ENCODE measurements at regions not wholly inside any gene's neighbourhood (a gene's known extent, or its start where the extent isn't known, plus 50 kb on each side); places are given as distances from the start of the nearest gene placed in this dataset.

- no peaks in the 10 kb centered on the region for H3K36me3 ChIP-seq (ENCODE audit: control insufficient read depth in 2 of 2, insufficient read depth in 2 of 2, low read length in 2 of 2)
- H3K4me1 ChIP-seq (ENCODE audit: control insufficient read depth, insufficient read depth, low read length): peaks cover 9% of the 10 kb centered on the region
- no peaks in the 10 kb centered on the region for H3K9me3 ChIP-seq (ENCODE audit: control insufficient read depth in 2 of 2, low read length in 2 of 2)
- H3K27ac ChIP-seq (ENCODE audit: low read length): no peak overlapping the region
- H3K9ac ChIP-seq (ENCODE audit: low read length in 2 of 2): no peak overlapping the region
- H3K27me3 ChIP-seq (ENCODE audit: control insufficient read depth in 1 of 2, insufficient read depth in 2 of 2, low read length in 2 of 2): no peaks in the 10 kb centered on the region
- H3K4me3 ChIP-seq (ENCODE audit: low read length in 2 of 2): no peak overlapping the region
Observed at GRCh38 chr3:40979962-40980361, 219.3 kb upstream of the CTNNB1 start.

- H3K36me3 ChIP-seq (ENCODE audit: control insufficient read depth in 2 of 2, insufficient read depth in 2 of 2, low read length in 2 of 2): no peaks in the 10 kb centered on the region
Observed at GRCh38 chr3:40980467-40980866, 218.8 kb upstream of the CTNNB1 start.

GRCh38 chr3:40985195-40985594 is 214.1 kb upstream of the CTNNB1 start:
- Histone ChIP-seq H3K27ac (ENCODE audit: low read length) (no peak overlapping the region), H3K27me3 (ENCODE audit: control insufficient read depth in 1 of 2, insufficient read depth in 2 of 2, low read length in 2 of 2) (no peaks in the 10 kb centered on the region), H3K9ac (ENCODE audit: low read length in 2 of 2) (no peak overlapping the region), H3K9me3 (ENCODE audit: control insufficient read depth in 2 of 2, low read length in 2 of 2) (no peaks in the 10 kb centered on the region), H3K4me3 (ENCODE audit: low read length in 2 of 2) (no peak overlapping the region), H3K36me3 (ENCODE audit: control insufficient read depth in 2 of 2, insufficient read depth in 2 of 2, low read length in 2 of 2) (no peaks in the 10 kb centered on the region), H3K4me1 (ENCODE audit: control insufficient read depth, insufficient read depth, low read length) (no peaks in the 10 kb centered on the region)

More at GRCh38 chr3:40980467-40980866, 218.8 kb upstream of the CTNNB1 start:
- H3K27me3 ChIP-seq (ENCODE audit: control insufficient read depth in 1 of 2, insufficient read depth in 2 of 2, low read length in 2 of 2): no peaks in the 10 kb centered on the region
- no peaks in the 10 kb centered on the region for H3K9me3 ChIP-seq (ENCODE audit: control insufficient read depth in 2 of 2, low read length in 2 of 2)
- H3K27ac ChIP-seq (ENCODE audit: low read length): no peak overlapping the region
- peaks cover 4% of the 10 kb centered on the region for H3K4me1 ChIP-seq (ENCODE audit: control insufficient read depth, insufficient read depth, low read length)
- no peak overlapping the region for H3K9ac ChIP-seq (ENCODE audit: low read length in 2 of 2)
- H3K4me3 ChIP-seq (ENCODE audit: low read length in 2 of 2): no peak overlapping the region

GRCh38 chr3:40988468-40988867 is 210.8 kb upstream of the CTNNB1 start:
- Histone ChIP-seq H3K27ac (ENCODE audit: low read length) (no peak overlapping the region), H3K36me3 (ENCODE audit: control insufficient read depth in 2 of 2, insufficient read depth in 2 of 2, low read length in 2 of 2) (no peaks in the 10 kb centered on the region), H3K27me3 (ENCODE audit: control insufficient read depth in 1 of 2, insufficient read depth in 2 of 2, low read length in 2 of 2) (no peaks in the 10 kb centered on the region), H3K9me3 (ENCODE audit: control insufficient read depth in 2 of 2, low read length in 2 of 2) (no peaks in the 10 kb centered on the region), H3K4me3 (ENCODE audit: low read length in 2 of 2) (no peak overlapping the region), H3K9ac (ENCODE audit: low read length in 2 of 2) (no peak overlapping the region), H3K4me1 (ENCODE audit: control insufficient read depth, insufficient read depth, low read length) (no peaks in the 10 kb centered on the region)

- H3K4me1 ChIP-seq (ENCODE audit: control insufficient read depth, insufficient read depth, low read length): no peaks in the 10 kb centered on the region
- no peak overlapping the region for H3K27ac ChIP-seq (ENCODE audit: low read length)
- no peak overlapping the region for H3K4me3 ChIP-seq (ENCODE audit: low read length in 2 of 2)
- no peak overlapping the region for H3K9ac ChIP-seq (ENCODE audit: low read length in 2 of 2)
- H3K36me3 ChIP-seq (ENCODE audit: control insufficient read depth in 2 of 2, insufficient read depth in 2 of 2, low read length in 2 of 2): no peaks in the 10 kb centered on the region
- H3K9me3 ChIP-seq (ENCODE audit: control insufficient read depth in 2 of 2, low read length in 2 of 2): no peaks in the 10 kb centered on the region
- no peaks in the 10 kb centered on the region for H3K27me3 ChIP-seq (ENCODE audit: control insufficient read depth in 1 of 2, insufficient read depth in 2 of 2, low read length in 2 of 2)
Observed at GRCh38 chr3:40989141-40990061, 209.9 kb upstream of the CTNNB1 start.

- no peaks in the 10 kb centered on the region for H3K4me1 ChIP-seq (ENCODE audit: control insufficient read depth, insufficient read depth, low read length)
- H3K27me3 ChIP-seq (ENCODE audit: control insufficient read depth in 1 of 2, insufficient read depth in 2 of 2, low read length in 2 of 2): no peaks in the 10 kb centered on the region
- H3K4me3 ChIP-seq (ENCODE audit: low read length in 2 of 2): no peak overlapping the region
- no peaks in the 10 kb centered on the region for H3K36me3 ChIP-seq (ENCODE audit: control insufficient read depth in 2 of 2, insufficient read depth in 2 of 2, low read length in 2 of 2)
- H3K9ac ChIP-seq (ENCODE audit: low read length in 2 of 2): no peak overlapping the region
- H3K27ac ChIP-seq (ENCODE audit: low read length): no peak overlapping the region
- no peaks in the 10 kb centered on the region for H3K9me3 ChIP-seq (ENCODE audit: control insufficient read depth in 2 of 2, low read length in 2 of 2)
Observed at GRCh38 chr3:40990062-40990456, 209.2 kb upstream of the CTNNB1 start.

- no peak overlapping the region for H3K4me3 ChIP-seq (ENCODE audit: low read length in 2 of 2)
- H3K4me1 ChIP-seq (ENCODE audit: control insufficient read depth, insufficient read depth, low read length): peaks cover 3% of the 10 kb centered on the region
- H3K9ac ChIP-seq (ENCODE audit: low read length in 2 of 2): no peak overlapping the region
- H3K36me3 ChIP-seq (ENCODE audit: control insufficient read depth in 2 of 2, insufficient read depth in 2 of 2, low read length in 2 of 2): no peaks in the 10 kb centered on the region
- no peak overlapping the region for H3K27ac ChIP-seq (ENCODE audit: low read length)
- no peaks in the 10 kb centered on the region for H3K9me3 ChIP-seq (ENCODE audit: control insufficient read depth in 2 of 2, low read length in 2 of 2)
- H3K27me3 ChIP-seq (ENCODE audit: control insufficient read depth in 1 of 2, insufficient read depth in 2 of 2, low read length in 2 of 2): no peaks in the 10 kb centered on the region
Observed at GRCh38 chr3:40992023-40992422, 207.3 kb upstream of the CTNNB1 start.

GRCh38 chr3:40994611-40995010 is 204.7 kb upstream of the CTNNB1 start:
- no peak overlapping the region for H3K9ac ChIP-seq (ENCODE audit: low read length in 2 of 2)
- H3K4me1 ChIP-seq (ENCODE audit: control insufficient read depth, insufficient read depth, low read length): peaks cover 7% of the 10 kb centered on the region
- no peaks in the 10 kb centered on the region for H3K9me3 ChIP-seq (ENCODE audit: control insufficient read depth in 2 of 2, low read length in 2 of 2)
- no peaks in the 10 kb centered on the region for H3K27me3 ChIP-seq (ENCODE audit: control insufficient read depth in 1 of 2, insufficient read depth in 2 of 2, low read length in 2 of 2)
- no peaks in the 10 kb centered on the region for H3K36me3 ChIP-seq (ENCODE audit: control insufficient read depth in 2 of 2, insufficient read depth in 2 of 2, low read length in 2 of 2)
- no peak overlapping the region for H3K4me3 ChIP-seq (ENCODE audit: low read length in 2 of 2)
- H3K27ac ChIP-seq (ENCODE audit: low read length): no peak overlapping the region

- no peak overlapping the region for H3K4me3 ChIP-seq (ENCODE audit: low read length in 2 of 2)
- H3K27me3 ChIP-seq (ENCODE audit: control insufficient read depth in 1 of 2, insufficient read depth in 2 of 2, low read length in 2 of 2): no peaks in the 10 kb centered on the region
- H3K9ac ChIP-seq (ENCODE audit: low read length in 2 of 2): no peak overlapping the region
- H3K36me3 ChIP-seq (ENCODE audit: control insufficient read depth in 2 of 2, insufficient read depth in 2 of 2, low read length in 2 of 2): no peaks in the 10 kb centered on the region
- H3K9me3 ChIP-seq (ENCODE audit: control insufficient read depth in 2 of 2, low read length in 2 of 2): no peaks in the 10 kb centered on the region
- H3K4me1 ChIP-seq (ENCODE audit: control insufficient read depth, insufficient read depth, low read length): peaks cover 8% of the 10 kb centered on the region
- no peak overlapping the region for H3K27ac ChIP-seq (ENCODE audit: low read length)
Observed at GRCh38 chr3:40995271-40995670, 204.0 kb upstream of the CTNNB1 start.

GRCh38 chr3:40996382-40996781 is 202.9 kb upstream of the CTNNB1 start:
- H3K9ac ChIP-seq (ENCODE audit: low read length in 2 of 2): no peak overlapping the region
- H3K4me3 ChIP-seq (ENCODE audit: low read length in 2 of 2): no peak overlapping the region
- no peak overlapping the region for H3K27ac ChIP-seq (ENCODE audit: low read length)
- H3K9me3 ChIP-seq (ENCODE audit: control insufficient read depth in 2 of 2, low read length in 2 of 2): no peaks in the 10 kb centered on the region
- H3K36me3 ChIP-seq (ENCODE audit: control insufficient read depth in 2 of 2, insufficient read depth in 2 of 2, low read length in 2 of 2): no peaks in the 10 kb centered on the region
- no peaks in the 10 kb centered on the region for H3K27me3 ChIP-seq (ENCODE audit: control insufficient read depth in 1 of 2, insufficient read depth in 2 of 2, low read length in 2 of 2)
- peaks cover 10% of the 10 kb centered on the region for H3K4me1 ChIP-seq (ENCODE audit: control insufficient read depth, insufficient read depth, low read length)
